WTC11 (cell line): ENCODE measurements at regions not wholly inside any gene's neighbourhood (a gene's known extent, or its start where the extent isn't known, plus 50 kb on each side); places are given as distances from the start of the nearest gene placed in this dataset.

ENCODE experiments used
- ATAC-seq: fragments of 200-7000 bp; cut with Tn5 transposase; 2 replicates; pipeline ENCODE4 v1.10.0; 2021; ENCODE audit warnings: mild to moderate bottlenecking, moderate library complexity
- CTCF ChIA-PET: fragments of 300-600 bp; sonication (Branson Sonifier 250); formaldehyde crosslinking; loops from one replicate; lab custom pipeline; 2021; ENCODE audit warnings: antibody characterized with exemption; lab: Charles Lee
- POLR2A ChIA-PET: fragments of 350-600 bp; sonication (Branson Sonifier 250); formaldehyde crosslinking; loops from one replicate; lab custom pipeline; 2021; ENCODE audit warnings: antibody characterized with exemption; lab: Charles Lee
- DNase-seq: peaks from one replicate; pipeline ENCODE4 v3.0.0; 2021; ENCODE audit warnings: low spot score
- H3K27ac Mint-ChIP-seq: 2 replicates; pipeline ENCODE4 v1.8.0; 2021; ENCODE audit warnings: mixed read lengths
- H3K27me3 Mint-ChIP-seq: 2 replicates; pipeline ENCODE4 v1.8.0; 2021; ENCODE audit warnings: low read depth, mild to moderate bottlenecking, moderate library complexity, mixed read lengths
- H3K36me3 Mint-ChIP-seq: 2 replicates; pipeline ENCODE4 v1.8.0; 2021; ENCODE audit warnings: mixed read lengths
- H3K4me1 Mint-ChIP-seq: 2 replicates; pipeline ENCODE4 v1.8.0; 2022; ENCODE audit warnings: mixed read lengths
- H3K4me3 Mint-ChIP-seq: 2 replicates; pipeline ENCODE4 v1.8.0; 2021; ENCODE audit warnings: mild to moderate bottlenecking, moderate library complexity, mixed read lengths
- H3K9me3 Mint-ChIP-seq: 2 replicates; pipeline ENCODE4 v1.8.0; 2021; ENCODE audit warnings: mixed read lengths
- ATF1 ChIP-seq: sonication (generic); formaldehyde crosslinking; IDR thresholded peaks from 2 replicates; pipeline ENCODE4 v1.8.1; 2023; ENCODE audit warnings: mild to moderate bottlenecking, moderate library complexity, missing genetic modification reagents
- ATF6 ChIP-seq: sonication (generic); formaldehyde crosslinking; IDR thresholded peaks from 2 replicates; pipeline ENCODE4 v1.8.1; 2023; ENCODE audit warnings: mild to moderate bottlenecking, missing genetic modification reagents
- CDX4 ChIP-seq: fragments of 250-450 bp; sonication (Bioruptor Pico); IDR thresholded peaks from 2 replicates; pipeline ENCODE4 v1.9.0; 2021; ENCODE audit warnings: moderate library complexity, mild to moderate bottlenecking, inconsistent platforms, borderline replicate concordance
- ESRRA ChIP-seq: sonication (generic); formaldehyde crosslinking; IDR thresholded peaks from 2 replicates; pipeline ENCODE4 v1.8.1; 2022; ENCODE audit warnings: mild to moderate bottlenecking, missing genetic modification reagents, borderline replicate concordance
- GABPB1 ChIP-seq: sonication (generic); formaldehyde crosslinking; IDR thresholded peaks from 2 replicates; pipeline ENCODE4 v1.8.1; 2023; ENCODE audit warnings: mild to moderate bottlenecking, missing genetic modification reagents
- JUN ChIP-seq: sonication (generic); formaldehyde crosslinking; IDR thresholded peaks from 2 replicates; pipeline ENCODE4 v1.8.0; 2023; ENCODE audit warnings: mild to moderate bottlenecking, missing genetic modification reagents
- MXD4 ChIP-seq: fragments of 250-450 bp; sonication (Bioruptor Pico); IDR thresholded peaks from 2 replicates; pipeline ENCODE4 v1.8.0; 2021; ENCODE audit warnings: mild to moderate bottlenecking, moderate library complexity, borderline replicate concordance
- NFE2L1 ChIP-seq: sonication (generic); formaldehyde crosslinking; IDR thresholded peaks from 2 replicates; pipeline ENCODE4 v1.8.1; 2023; ENCODE audit warnings: missing genetic modification reagents
- NR1H2 ChIP-seq: sonication (generic); formaldehyde crosslinking; IDR thresholded peaks from 2 replicates; pipeline ENCODE4 v1.9.0; 2021; ENCODE audit warnings: mild to moderate bottlenecking, moderate library complexity, missing genetic modification reagents
- PRDM15 ChIP-seq: sonication (generic); formaldehyde crosslinking; IDR thresholded peaks from 2 replicates; pipeline ENCODE4 v1.8.0; 2022; ENCODE audit warnings: missing genetic modification reagents
- PRRX2 ChIP-seq: fragments of 250-450 bp; sonication (Bioruptor Pico); IDR thresholded peaks from 2 replicates; pipeline ENCODE4 v1.8.0; 2021; ENCODE audit warnings: mild to moderate bottlenecking
- TCF7 ChIP-seq: sonication (generic); formaldehyde crosslinking; IDR thresholded peaks from 2 replicates; pipeline ENCODE4 v1.8.0; 2022; ENCODE audit warnings: mild to moderate bottlenecking, low read depth, missing genetic modification reagents, moderate library complexity
- USF1 ChIP-seq: sonication (generic); formaldehyde crosslinking; IDR thresholded peaks from 2 replicates; pipeline ENCODE4 v1.8.0; 2022; ENCODE audit warnings: mild to moderate bottlenecking, missing genetic modification reagents
- ZBTB43 ChIP-seq: sonication (generic); formaldehyde crosslinking; IDR thresholded peaks from 2 replicates; pipeline ENCODE4 v1.8.1; 2023; ENCODE audit warnings: mild to moderate bottlenecking, missing genetic modification reagents
- ZNF423 ChIP-seq: fragments of 250-450 bp; sonication (Bioruptor Pico); IDR thresholded peaks from 2 replicates; pipeline ENCODE4 v2.1.2; 2022; ENCODE audit warnings: mild to moderate bottlenecking, moderate library complexity
- ZNF532 ChIP-seq: fragments of 250-450 bp; sonication (Bioruptor Pico); IDR thresholded peaks from 2 replicates; pipeline ENCODE4 v1.9.0; 2021; ENCODE audit warnings: mild to moderate bottlenecking, borderline replicate concordance
- TF ChIP-seq, protein P1 (sequence below): sonication (generic); formaldehyde crosslinking; IDR thresholded peaks from 2 replicates; pipeline ENCODE4 v1.8.1; 2023; ENCODE audit warnings: mild to moderate bottlenecking, moderate library complexity, missing genetic modification reagents
- TF ChIP-seq, protein P2 (sequence below): sonication (generic); formaldehyde crosslinking; IDR thresholded peaks from 2 replicates; pipeline ENCODE4 v1.8.1; 2022; ENCODE audit warnings: mild to moderate bottlenecking, missing genetic modification reagents, moderate library complexity, borderline replicate concordance

DNA sequence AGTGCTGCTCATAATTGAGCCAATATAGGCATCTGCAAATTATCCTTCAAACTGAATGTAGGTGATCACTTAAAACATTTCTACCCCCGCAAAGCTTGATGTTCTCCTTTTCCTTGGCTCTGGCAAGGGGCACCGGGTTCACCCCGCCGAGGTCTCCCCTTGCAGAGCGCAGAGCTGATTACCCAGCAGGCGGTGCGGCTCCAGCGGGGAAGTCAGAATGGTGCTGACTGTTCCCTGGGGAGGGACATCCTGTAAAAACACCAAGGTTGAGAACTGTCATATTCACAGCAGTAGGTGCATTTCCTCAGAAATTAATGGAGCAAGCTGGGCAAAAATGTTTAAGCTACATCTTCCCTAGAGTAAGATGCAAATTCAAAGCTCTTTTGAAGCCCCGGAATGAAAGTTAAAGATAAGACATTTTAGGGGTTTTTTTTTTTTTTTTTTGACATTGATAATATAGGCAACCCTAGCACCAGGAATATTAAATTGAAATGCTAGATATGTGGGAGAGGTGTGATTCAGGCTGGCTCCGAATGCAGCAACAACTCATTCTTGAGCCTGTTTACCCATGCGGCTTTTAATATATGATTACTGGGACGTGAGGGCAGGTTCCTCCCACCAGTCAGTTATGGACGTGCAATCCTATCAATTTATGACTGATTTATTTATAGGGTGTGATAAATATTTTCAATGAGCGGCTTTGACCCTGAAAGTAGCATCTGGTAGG lies 767.3 kb upstream of the TENM3 start:
- Mint-ChIP-seq H3K27me3 (no peaks in the 10 kb centered on the region), H3K4me1 (peaks cover 52% of the 10 kb centered on the region), H3K9me3 (no peaks in the 10 kb centered on the region), H3K27ac (peak overlapping the region; percentile 15; the same call in 1 of the 2 replicates), H3K36me3 (no peaks in the 10 kb centered on the region), H3K4me3 (peak overlapping the region; percentile 43)
- TF ChIP-seq PRRX2 (CRISPR knock-in tag) (no peak), JUN (CRISPR knock-in tag) (no peak), ZNF423 (CRISPR knock-in tag) (peak; percentile 84), MXD4 (CRISPR knock-in tag) (no peak), ZNF532 (CRISPR knock-in tag) (no peak), ZBTB43 (CRISPR knock-in tag) (no peak), USF1 (CRISPR knock-in tag) (no peak)
- TF ChIP-seq, protein P1, sequence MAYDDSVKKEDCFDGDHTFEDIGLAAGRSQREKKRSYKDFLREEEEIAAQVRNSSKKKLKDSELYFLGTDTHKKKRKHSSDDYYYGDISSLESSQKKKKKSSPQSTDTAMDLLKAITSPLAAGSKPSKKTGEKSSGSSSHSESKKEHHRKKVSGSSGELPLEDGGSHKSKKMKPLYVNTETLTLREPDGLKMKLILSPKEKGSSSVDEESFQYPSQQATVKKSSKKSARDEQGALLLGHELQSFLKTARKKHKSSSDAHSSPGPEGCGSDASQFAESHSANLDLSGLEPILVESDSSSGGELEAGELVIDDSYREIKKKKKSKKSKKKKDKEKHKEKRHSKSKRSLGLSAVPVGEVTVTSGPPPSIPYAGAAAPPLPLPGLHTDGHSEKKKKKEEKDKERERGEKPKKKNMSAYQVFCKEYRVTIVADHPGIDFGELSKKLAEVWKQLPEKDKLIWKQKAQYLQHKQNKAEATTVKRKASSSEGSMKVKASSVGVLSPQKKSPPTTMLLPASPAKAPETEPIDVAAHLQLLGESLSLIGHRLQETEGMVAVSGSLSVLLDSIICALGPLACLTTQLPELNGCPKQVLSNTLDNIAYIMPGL, result no peak
- POLR2A ChIA-PET, result interaction anchor here (0.6 kb wide), 1 partner anchor 223 kb away, joined by 5 read pairs; no protein-coding TSS in a partner anchor
- CTCF ChIA-PET, result interaction anchor here (0.8 to 1.0 kb wide), 2 partner anchors 93 to 174 kb away, joined by 3 to 4 read pairs; no protein-coding TSS in a partner anchor
- DNase-seq (peak; percentile 39), ATAC-seq (peak; percentile 79)

GRCh38 chr4:181476508-181476890 lies 766.7 kb upstream of the TENM3 start:
- Mint-ChIP-seq H3K4me1 (peaks cover 56% of the 10 kb centered on the region), H3K27me3 (no peaks in the 10 kb centered on the region), H3K27ac (no peak overlapping the region), H3K4me3 (no peak overlapping the region), H3K9me3 (no peaks in the 10 kb centered on the region), H3K36me3 (no peaks in the 10 kb centered on the region)
- ATAC-seq (no peak), DNase-seq (no peak)
- no peak for TF ChIP-seq PRDM15 (CRISPR knock-in tag)
- TF ChIP-seq NR1H2 (CRISPR knock-in tag), result no peak
- TF ChIP-seq ATF6 (CRISPR knock-in tag), result no peak
- TF ChIP-seq, protein P2, sequence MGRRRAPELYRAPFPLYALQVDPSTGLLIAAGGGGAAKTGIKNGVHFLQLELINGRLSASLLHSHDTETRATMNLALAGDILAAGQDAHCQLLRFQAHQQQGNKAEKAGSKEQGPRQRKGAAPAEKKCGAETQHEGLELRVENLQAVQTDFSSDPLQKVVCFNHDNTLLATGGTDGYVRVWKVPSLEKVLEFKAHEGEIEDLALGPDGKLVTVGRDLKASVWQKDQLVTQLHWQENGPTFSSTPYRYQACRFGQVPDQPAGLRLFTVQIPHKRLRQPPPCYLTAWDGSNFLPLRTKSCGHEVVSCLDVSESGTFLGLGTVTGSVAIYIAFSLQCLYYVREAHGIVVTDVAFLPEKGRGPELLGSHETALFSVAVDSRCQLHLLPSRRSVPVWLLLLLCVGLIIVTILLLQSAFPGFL (CRISPR knock-in tag), result no peak
- no peak for TF ChIP-seq CDX4 (CRISPR knock-in tag)
- TF ChIP-seq NFE2L1 (CRISPR knock-in tag), result no peak
- TF ChIP-seq GABPB1, result no peak
- TF ChIP-seq TCF7 (CRISPR knock-in tag), result no peak
- no peak for TF ChIP-seq ESRRA
- TF ChIP-seq ATF1, result no peak
- CTCF ChIA-PET, result no interaction called here
- POLR2A ChIA-PET, result no interaction called here
